Inflammatory macrophage (primary cell): ENCODE measurements at regions not wholly inside any gene's neighbourhood (a gene's known extent, or its start where the extent isn't known, plus 50 kb on each side); places are given as distances from the start of the nearest gene placed in this dataset.
"Not testable (repeated sequence)": the region's sequence is repeated elsewhere in the genome, so short reads cannot be mapped to it uniquely, and the experiment has no call there.

Experiments used
- DNase-seq, 2 donors: peaks; one replicate each; pipeline ENCODE4 v3.0.0-alpha.2; 2020 to 2022

DNA sequence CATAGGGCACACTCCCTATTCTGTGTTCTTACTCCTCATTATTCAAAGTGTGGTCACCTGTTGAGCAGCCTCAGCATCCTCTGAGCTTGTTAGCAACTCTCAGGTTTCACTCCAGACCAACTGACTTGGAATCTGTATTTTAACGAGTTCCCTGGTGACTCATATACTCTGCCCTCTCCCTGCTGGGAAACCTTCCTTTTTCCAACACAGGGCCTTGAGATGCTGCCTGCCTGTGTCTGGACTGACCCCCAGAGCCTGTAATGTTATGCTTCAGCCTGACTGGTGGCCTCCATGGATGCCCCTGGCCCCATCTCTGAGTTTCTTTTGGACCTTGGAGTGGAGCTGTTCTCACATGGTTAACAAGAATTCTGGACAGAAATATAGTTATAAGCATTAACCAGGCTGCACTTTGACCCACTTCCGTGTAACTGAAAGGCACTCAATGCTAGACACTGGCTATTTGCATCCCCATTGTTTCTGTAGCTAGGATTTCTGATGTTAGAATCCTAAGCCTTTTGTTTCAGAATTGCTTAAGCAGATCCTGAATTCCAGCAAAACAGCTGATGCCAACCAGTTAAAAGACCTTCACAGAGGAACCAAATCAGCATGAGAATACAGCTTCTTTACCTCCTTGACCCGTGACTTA is 262.6 kb downstream of the STIM2 start:
- no peak for DNase-seq

DNA sequence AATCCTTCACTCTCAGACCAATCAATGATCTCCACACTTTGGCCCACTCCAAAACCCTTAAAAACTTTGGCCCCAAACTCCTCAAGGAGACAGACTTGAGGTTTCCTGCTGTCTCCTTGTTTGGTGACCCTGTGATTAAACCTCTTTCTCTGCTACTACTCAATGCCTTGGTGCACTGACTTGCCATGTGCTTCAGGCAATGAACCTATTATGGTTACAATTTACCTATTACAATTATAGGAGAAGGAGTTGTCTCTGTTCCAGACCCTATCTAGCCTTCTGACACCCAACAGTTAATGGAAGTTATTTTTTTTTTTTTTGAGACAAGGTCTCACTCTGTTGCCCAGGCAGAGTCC is 263.1 kb downstream of the STIM2 start:
- no peak for DNase-seq

GRCh38 chr4:27126895-27127294 is 266.3 kb downstream of the STIM2 start:
- DNase-seq = not testable (repeated sequence)

DNA sequence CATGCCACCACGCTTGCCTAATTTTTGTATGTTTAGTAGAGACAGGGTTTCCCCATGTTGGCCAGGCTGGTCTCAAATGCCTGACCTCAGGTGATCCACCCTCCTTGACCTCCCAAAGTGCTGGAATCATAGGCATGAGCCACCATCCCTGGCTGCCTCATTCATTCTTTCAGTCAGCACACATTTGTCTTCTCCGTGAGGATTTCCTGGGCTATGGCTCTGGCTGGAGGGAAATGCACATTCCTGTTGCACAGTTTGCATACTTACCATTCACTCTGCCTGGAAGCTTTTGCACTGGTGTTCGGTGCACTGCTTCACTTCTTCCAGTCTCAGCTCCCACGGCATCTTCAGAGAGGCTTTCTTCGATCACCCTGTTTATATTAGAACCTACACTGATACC is 267.8 kb downstream of the STIM2 start:
- no peak for DNase-seq

DNA sequence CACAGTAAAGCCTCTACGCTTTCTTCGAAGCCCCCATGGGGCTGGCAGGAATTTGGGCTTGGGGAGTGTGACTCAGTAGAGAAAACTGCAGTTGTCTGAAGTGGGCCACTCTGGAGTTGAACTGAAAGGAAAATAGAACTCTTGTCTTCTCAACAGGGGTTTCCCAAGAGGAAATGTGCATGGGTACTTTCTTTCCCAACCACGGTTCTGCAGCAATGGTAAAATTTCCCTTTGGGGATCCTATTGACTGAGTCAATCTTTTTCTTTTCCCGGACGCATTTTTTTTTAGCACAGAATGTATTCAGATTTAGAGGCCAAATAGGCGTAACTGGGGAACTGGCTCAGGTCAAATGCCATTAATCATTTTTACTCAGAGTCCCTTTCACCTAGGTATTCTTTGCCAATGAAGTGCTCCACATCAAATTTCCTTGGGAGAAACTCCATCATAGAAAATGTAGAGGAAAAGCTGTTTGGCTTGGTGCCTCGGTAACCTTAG is 269.3 kb downstream of the STIM2 start:
- DNase-seq = no peak

DNA sequence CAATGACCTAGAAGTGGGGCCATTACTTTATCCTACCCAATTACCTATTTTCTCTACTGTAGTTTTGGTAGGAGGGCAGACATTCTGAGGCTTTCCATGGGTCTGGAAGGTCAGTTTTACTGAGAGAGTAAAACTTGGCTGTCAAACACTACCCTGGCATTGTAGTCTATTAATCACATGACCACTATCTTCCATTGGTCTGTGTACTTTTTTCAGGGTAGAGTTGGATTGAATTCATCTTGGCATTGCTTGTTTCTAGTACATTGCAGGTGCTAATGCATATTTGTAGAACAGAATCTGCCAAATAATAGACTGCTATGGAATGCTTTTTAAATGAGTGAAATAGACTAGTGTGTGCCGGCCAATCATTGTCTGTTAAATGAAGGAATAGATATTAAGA is 271.9 kb downstream of the STIM2 start:
- DNase-seq = no peak

GRCh38 chr4:27140486-27140885 is 279.8 kb downstream of the STIM2 start:
- no peak for DNase-seq

DNA sequence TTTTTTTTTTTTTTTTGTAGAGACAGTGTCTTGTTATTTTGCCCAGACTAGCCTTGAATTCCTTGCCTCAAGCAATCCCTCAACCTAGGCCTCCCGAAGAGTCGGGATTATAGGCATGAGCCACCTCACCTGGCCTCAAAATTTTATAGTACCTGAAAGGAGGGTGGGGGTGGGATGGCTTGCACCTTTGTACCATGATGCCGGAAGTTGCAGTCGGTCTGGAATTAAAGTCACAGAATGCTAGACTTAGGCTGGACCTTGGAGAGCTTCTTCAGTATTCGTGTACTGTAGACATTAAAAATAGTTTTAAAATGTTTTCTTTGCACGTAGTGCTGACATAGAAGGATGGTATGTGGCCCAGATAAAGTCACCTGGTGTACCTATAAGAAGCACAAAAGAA is 280.9 kb downstream of the STIM2 start:
- DNase-seq = no peak

- DNase-seq = no peak
These were observed 282.2 kb downstream of the STIM2 start for GRCh38 chr4:27142841-27143240.

GRCh38 chr4:27145597-27145996 is 285.0 kb downstream of the STIM2 start:
- DNase-seq = no peak

DNA sequence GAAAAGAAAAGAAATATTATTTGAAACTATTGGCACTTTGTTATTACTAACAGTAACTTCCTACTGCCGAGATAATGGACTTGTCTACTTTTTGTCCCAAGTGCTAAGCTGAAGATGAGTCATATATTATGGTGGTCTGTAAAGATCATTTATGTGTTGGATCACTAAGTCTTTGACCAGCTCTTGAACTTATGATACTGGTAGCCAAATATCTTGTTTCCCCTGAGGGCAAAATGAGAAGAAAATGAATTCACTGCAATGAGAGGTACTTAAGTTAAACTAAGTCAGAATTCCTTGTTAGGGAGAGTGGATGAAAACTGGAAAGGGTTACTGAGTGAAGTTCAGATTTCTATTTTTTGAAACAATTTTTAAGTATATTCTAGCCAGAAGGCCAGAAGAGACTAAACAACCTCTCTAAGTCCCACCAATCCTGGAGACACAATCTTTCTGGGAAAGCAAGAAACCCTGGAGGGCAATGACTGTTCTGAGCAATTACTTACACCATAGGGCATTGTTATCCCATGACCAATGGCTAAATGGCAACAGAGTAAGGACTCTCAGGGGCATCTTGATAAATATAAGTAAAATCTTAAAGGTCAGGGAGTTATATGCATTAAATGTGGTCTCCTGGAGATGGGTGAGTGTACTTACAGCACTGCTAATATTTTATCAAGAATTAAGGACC is 287.7 kb downstream of the STIM2 start:
- no peak for DNase-seq

GRCh38 chr4:27149541-27150212 is 289.0 kb downstream of the STIM2 start:
- DNase-seq = no peak

- DNase-seq = no peak
These were observed 292.1 kb downstream of the STIM2 start for GRCh38 chr4:27152703-27153102.

- no peak for DNase-seq
These were observed 294.1 kb downstream of the STIM2 start for GRCh38 chr4:27154706-27155105.

DNA sequence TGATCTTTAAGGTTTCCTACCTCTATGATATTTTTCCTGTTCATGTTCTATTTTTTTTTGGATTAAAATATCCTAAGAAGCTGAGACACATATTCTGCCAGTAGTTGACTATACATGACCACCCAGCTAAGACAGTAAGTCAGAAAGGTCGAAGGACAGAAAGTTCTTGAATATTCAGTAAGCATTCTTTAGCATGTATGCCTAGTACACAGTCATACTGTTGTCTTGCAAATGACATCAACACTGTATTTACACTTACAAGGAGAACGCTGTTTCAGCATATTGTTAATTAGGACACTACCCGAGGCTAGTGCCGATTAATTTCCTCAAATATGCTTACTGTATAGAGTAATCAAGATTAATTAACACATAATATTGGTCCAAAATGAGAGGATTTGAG is 300.6 kb downstream of the STIM2 start:
- DNase-seq = no peak

DNA sequence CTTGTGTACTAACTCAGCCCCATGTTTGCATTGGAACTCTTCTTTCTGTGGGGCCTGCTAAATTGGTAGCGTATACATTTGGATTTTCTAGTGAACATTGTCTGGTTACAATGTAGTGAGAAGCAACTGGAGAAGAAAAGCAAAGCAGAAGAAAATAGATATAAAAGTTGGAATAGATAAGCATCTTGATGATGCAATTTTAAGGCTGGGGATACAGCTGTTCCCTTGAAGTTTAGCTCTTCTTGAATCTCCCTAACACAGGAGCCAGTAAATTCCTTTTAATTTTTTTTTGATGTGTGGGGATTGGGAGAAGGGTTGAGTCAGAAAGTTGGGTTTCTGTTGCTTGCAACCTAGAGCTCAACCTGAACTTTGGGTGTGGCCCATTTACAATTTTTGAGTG is 308.1 kb downstream of the STIM2 start:
- DNase-seq = no peak

- DNase-seq = no peak
These were observed 312.6 kb downstream of the STIM2 start for GRCh38 chr4:27173280-27173679.

DNA sequence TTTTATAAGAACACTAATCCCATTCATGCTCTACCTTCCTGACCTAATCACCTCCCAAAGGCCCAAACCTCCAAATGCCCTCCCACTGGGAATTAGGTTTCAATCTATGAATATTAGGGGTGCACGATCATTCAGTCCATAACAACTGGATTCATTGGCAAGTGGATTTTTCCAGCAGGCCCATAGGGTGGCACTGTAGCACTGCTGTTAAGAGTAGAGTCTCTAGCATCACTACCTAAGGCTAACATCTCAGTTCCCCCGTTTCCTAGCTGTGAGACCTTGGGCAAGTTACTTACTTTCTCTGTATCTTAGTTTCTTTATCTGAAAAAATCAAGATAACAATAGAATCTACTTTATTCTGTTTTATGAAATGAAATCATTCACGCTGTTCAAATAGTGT is 315.8 kb downstream of the STIM2 start:
- no peak for DNase-seq

GRCh38 chr4:27176881-27177280 is 316.2 kb downstream of the STIM2 start:
- DNase-seq = no peak

- no peak for DNase-seq
These were observed 317.4 kb downstream of the STIM2 start for GRCh38 chr4:27178061-27178460.

DNA sequence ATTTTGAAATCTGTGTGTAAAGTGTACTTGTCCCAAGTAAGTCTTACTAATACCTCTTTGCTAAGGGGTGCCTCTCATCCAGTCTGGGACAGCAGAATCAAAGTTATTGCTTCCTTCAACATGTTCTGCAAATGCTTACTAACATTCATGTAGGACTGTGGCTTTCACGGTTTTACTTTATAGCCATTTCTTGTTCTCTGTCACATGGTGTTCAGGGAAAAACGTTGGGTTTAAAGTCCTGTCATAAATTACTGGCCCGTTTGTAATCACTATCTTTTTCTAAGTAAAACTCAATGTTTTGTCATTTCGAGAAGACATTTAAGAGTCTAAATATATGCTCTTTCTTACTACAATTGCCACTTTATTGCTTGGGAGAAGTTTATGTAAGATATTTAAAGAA is 321.1 kb downstream of the STIM2 start:
- DNase-seq = no peak

DNA sequence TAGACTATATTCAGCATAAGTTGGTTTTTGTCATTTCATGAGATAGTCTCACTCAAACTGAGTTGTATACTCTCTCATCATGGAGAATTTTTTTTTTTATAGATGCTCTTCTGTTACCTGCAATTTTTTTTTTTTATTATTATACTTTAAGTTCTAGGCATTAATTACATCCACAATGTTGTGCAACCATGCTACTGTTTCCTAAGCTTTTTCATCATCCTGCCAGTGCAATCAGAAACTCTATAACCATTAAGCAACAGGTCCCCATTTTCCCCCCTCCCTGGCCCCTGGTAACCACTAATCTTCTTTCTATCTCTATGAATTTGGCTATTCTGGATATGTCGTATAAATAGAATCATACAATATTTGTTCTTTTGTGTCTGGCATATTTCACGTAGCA is 321.6 kb downstream of the STIM2 start:
- DNase-seq = no peak

DNA sequence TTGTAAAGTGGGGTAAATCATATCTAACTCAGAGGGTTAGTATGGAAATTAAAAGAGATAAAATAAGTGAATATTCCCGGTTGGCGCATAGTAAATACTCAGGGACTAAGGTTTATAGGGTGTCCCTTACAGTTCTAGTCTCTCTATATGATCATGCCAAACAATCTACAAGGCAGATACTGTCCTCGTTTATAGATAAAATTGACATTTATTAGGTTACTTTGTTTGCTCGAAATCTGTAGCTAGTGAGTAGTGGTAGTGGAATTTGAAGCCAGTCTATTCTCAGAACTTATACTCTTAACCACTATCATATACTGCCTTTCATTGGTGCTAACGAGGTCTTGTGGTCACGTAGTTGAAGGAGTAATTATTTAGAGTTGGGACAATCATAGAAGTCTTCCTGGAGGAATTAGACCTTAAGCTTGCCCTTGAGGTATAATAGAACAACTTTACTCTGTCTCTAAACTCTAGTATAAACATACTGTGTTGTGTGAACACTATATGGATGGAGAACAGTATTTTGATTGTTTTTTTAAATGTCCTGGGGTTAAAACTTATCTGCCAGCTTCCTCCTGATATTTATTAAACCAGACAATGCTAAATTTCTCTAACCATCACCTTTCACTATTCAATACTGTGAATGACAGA is 324.0 kb downstream of the STIM2 start:
- no peak for DNase-seq

DNA sequence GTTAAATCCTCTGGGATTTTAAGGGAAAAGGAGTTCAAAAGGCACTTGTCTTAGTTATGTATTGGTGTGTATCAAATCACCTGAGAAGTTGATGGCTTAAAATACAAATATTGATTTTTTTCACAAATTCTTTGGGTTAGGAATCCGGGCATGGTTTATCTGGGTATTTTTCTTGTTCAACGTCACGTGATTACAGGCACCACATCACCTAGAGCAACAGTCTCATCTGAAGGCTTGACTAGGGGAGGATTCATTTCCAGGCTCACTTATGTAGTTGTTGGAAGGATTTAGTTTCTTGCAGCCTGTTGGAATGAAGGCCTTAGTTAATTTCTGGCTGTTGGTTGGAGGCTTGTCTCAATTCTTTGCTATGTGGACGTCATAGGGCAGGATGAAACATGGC is 326.1 kb downstream of the STIM2 start:
- DNase-seq = no peak
